H1 (cell line): ENCODE measurements at regions not wholly inside any gene's neighbourhood (a gene's known extent, or its start where the extent isn't known, plus 50 kb on each side); places are given as distances from the start of the nearest gene placed in this dataset.

Source experiments
- CTCF ChIA-PET: fragments of 300-600 bp; sonication (Branson Sonifier 250); formaldehyde crosslinking; loops from one replicate; lab custom pipeline; 2021; ENCODE audit not compliant: partially characterized antibody; lab: Charles Lee
- POLR2A ChIA-PET: fragments of 300-600 bp; sonication (Branson Sonifier 250); formaldehyde crosslinking; loops from one replicate; lab custom pipeline; 2021; ENCODE audit warnings: inconsistent platforms; ENCODE audit not compliant: partially characterized antibody; lab: Charles Lee
- DNase-seq, 2 experiments: peaks; one replicate each; pipeline versions ENCODE4 v3.0.0 to v3.0.0-alpha.2; 2010 to 2022; ENCODE audit warnings: low spot score in 2 of 2, low read depth in 1 of 2, mixed read lengths in 1 of 2
- FAIRE-seq: peaks from 2 replicates; lab custom pipeline; 2011; peaks lifted over from hg19 to GRCh38; lab: Jason Lieb, UNC
- H2AFZ ChIP-seq: 2 replicates; pipeline ENCODE4 v1.8.1; 2012; ENCODE audit warnings: low read length, inconsistent platforms
- H2AK5ac ChIP-seq: 2 replicates; pipeline ENCODE4 v1.6.1; 2013; ENCODE audit warnings: low read depth, low read length
- H2BK120ac ChIP-seq: replicated peaks from 2 replicates; pipeline ENCODE3; 2013; ENCODE audit warnings: low read depth, low read length, inconsistent platforms
- H2BK12ac ChIP-seq: 2 replicates; pipeline ENCODE4 v1.6.1; 2013; ENCODE audit warnings: low read depth, low read length
- H2BK15ac ChIP-seq: 2 replicates; pipeline ENCODE4 v1.6.1; 2013; ENCODE audit warnings: low read length
- H2BK20ac ChIP-seq: 2 replicates; pipeline ENCODE4 v1.6.1; 2013; ENCODE audit warnings: low read length
- H2BK5ac ChIP-seq: 2 replicates; pipeline ENCODE4 v1.6.1; 2013; ENCODE audit warnings: low read depth, low read length
- H3K14ac ChIP-seq: 2 replicates; pipeline ENCODE4 v1.6.1; 2013; ENCODE audit warnings: inconsistent platforms; ENCODE audit not compliant: insufficient read length
- H3K18ac ChIP-seq: 2 replicates; pipeline ENCODE4 v1.6.1; 2013; ENCODE audit warnings: low read length; ENCODE audit errors: extremely low read depth
- H3K23ac ChIP-seq: 2 replicates; pipeline ENCODE4 v1.6.1; 2013; ENCODE audit warnings: inconsistent platforms; ENCODE audit not compliant: insufficient read length
- H3K23me2 ChIP-seq: 2 replicates; pipeline ENCODE4 v1.6.1; 2013; ENCODE audit warnings: low read depth, low read length
- H3K27ac ChIP-seq: 2 replicates; pipeline ENCODE4 v1.6.1; 2011; ENCODE audit warnings: low read depth, low read length, inconsistent platforms
- H3K27me3 ChIP-seq, 4 experiments: replicated peaks in 1 of 4; 1 replicate in 1 of 4; 2 replicates in 3 of 4; pipeline versions ENCODE4 v1.6.1 to v1.8.1; 2011 to 2013; ENCODE audit warnings: low read length in 3 of 4, mild to moderate bottlenecking in 3 of 4, inconsistent platforms in 2 of 4, mixed read lengths in 2 of 4, moderate library complexity in 1 of 4; ENCODE audit not compliant: control insufficient read depth in 3 of 4, insufficient read depth in 3 of 4; ENCODE audit errors: extremely low read depth in 1 of 4
- H3K36me3 ChIP-seq, 4 experiments: 2 replicates each; pipeline versions ENCODE4 v1.6.1 to v1.8.1; 2011 to 2013; ENCODE audit warnings: mild to moderate bottlenecking in 4 of 4, low read length in 3 of 4, moderate library complexity in 2 of 4, control low read depth in 1 of 4, inconsistent platforms in 1 of 4; ENCODE audit not compliant: insufficient read depth in 4 of 4, control insufficient read depth in 2 of 4
- H3K4ac ChIP-seq: replicated peaks from 2 replicates; pipeline ENCODE3; 2013; ENCODE audit warnings: low read length, low read depth, mixed read lengths, inconsistent platforms; ENCODE audit not compliant: insufficient read length
- H3K4me1 ChIP-seq, 4 experiments: replicated peaks in 1 of 4; 1 replicate in 1 of 4; 2 replicates in 3 of 4; pipeline versions ENCODE4 v1.6.1 to v1.8.1; 2011 to 2013; ENCODE audit warnings: low read length in 3 of 4, inconsistent platforms in 2 of 4, mixed read lengths in 1 of 4; ENCODE audit not compliant: insufficient read depth in 4 of 4, control insufficient read depth in 3 of 4
- H3K4me2 ChIP-seq, 2 experiments: 2 replicates each; pipeline versions ENCODE4 v1.6.1 to v1.8.1; 2011 to 2013; ENCODE audit warnings: low read depth in 2 of 2, low read length in 2 of 2, control low read depth in 1 of 2, inconsistent platforms in 1 of 2, mild to moderate bottlenecking in 1 of 2; ENCODE audit not compliant: insufficient read depth in 1 of 2
- H3K4me3 ChIP-seq, 4 experiments: fragments of 200-600, 300-600 bp in 1 of 4; sonication (generic), shearing (Covaris generic), sonication (Bioruptor Twin) in 1 of 4; 2 replicates each; pipeline versions ENCODE4 v1.5.1 to v1.8.1; 2011 to 2016; ENCODE audit warnings: low read length in 4 of 4, low read depth in 3 of 4, control low read depth in 2 of 4, inconsistent platforms in 2 of 4, mild to moderate bottlenecking in 2 of 4, mixed read lengths in 1 of 4, moderate library complexity in 1 of 4; ENCODE audit not compliant: insufficient read depth in 2 of 4; ENCODE audit errors: extremely low read depth in 1 of 4
- H3K56ac ChIP-seq: replicated peaks from 2 replicates; pipeline ENCODE3; 2013; ENCODE audit warnings: low read depth, mild to moderate bottlenecking, mixed read lengths, low read length, inconsistent platforms; ENCODE audit not compliant: insufficient read length
- H3K79me1 ChIP-seq: 2 replicates; pipeline ENCODE4 v1.6.1; 2013; ENCODE audit warnings: low read depth, low read length, control low read depth
- H3K79me2 ChIP-seq, 2 experiments: 2 replicates each; pipeline versions ENCODE4 v1.6.1 to v1.8.1; 2012 to 2013; ENCODE audit warnings: low read length in 2 of 2, mild to moderate bottlenecking in 2 of 2, inconsistent platforms in 1 of 2; ENCODE audit not compliant: insufficient read depth in 2 of 2, control insufficient read depth in 1 of 2
- H3K9ac ChIP-seq, 4 experiments: replicated peaks in 1 of 4; 1 replicate in 1 of 4; 2 replicates in 3 of 4; pipeline versions ENCODE4 v1.6.1 to v1.8.1; 2011 to 2013; ENCODE audit warnings: low read depth in 3 of 4, low read length in 3 of 4, control low read depth in 2 of 4, mild to moderate bottlenecking in 2 of 4, moderate library complexity in 2 of 4, inconsistent platforms in 1 of 4; ENCODE audit errors: extremely low read depth in 1 of 4
- H3K9me3 ChIP-seq, 2 experiments: 2 replicates each; pipeline versions ENCODE4 v1.6.1 to v1.8.1; 2012 to 2013; ENCODE audit warnings: mild to moderate bottlenecking in 2 of 2, moderate library complexity in 2 of 2, control low read depth in 1 of 2, inconsistent platforms in 1 of 2, low read depth in 1 of 2, low read length in 1 of 2, mixed read lengths in 1 of 2; ENCODE audit not compliant: insufficient read depth in 2 of 2
- H4K20me1 ChIP-seq, 2 experiments: replicated peaks in 1 of 2; 2 replicates each; pipeline versions ENCODE3 to v1.8.1; 2011 to 2013; ENCODE audit warnings: inconsistent platforms in 2 of 2, low read length in 2 of 2, mild to moderate bottlenecking in 1 of 2; ENCODE audit not compliant: insufficient read depth in 2 of 2, control insufficient read depth in 1 of 2
- H4K5ac ChIP-seq: 2 replicates; pipeline ENCODE4 v1.6.1; 2013; ENCODE audit warnings: low read length, low read depth, mixed read lengths, inconsistent platforms; ENCODE audit not compliant: insufficient read length
- H4K8ac ChIP-seq: 2 replicates; pipeline ENCODE4 v1.8.0; 2013; ENCODE audit warnings: mild to moderate bottlenecking, moderate library complexity, low read length, inconsistent platforms; ENCODE audit not compliant: insufficient read depth; ENCODE audit errors: extremely low read depth
- H4K91ac ChIP-seq: replicated peaks from 2 replicates; pipeline ENCODE3; 2013; ENCODE audit warnings: low read length, mixed read lengths, inconsistent platforms; ENCODE audit not compliant: insufficient read length
- CBX5 ChIP-seq: fragments of 300-800, 300-1000 bp; sonication (generic); IDR thresholded peaks from 2 replicates; pipeline ENCODE4 v1.7.1; 2016; ENCODE audit warnings: antibody characterized with exemption, low read length, low read depth
- CHD2 ChIP-seq: IDR thresholded peaks from 2 replicates; pipeline ENCODE4 v1.6.1; 2012; ENCODE audit warnings: low read length, improper control_type of control experiment
- CREB1 ChIP-seq: IDR thresholded peaks from 2 replicates; pipeline ENCODE4 v1.6.1; 2012; ENCODE audit warnings: inconsistent platforms
- EP300 ChIP-seq, 2 experiments: IDR thresholded peaks; 1 replicate in 1 of 2; 2 replicates in 1 of 2; pipeline ENCODE4 v1.6.1; 2011 to 2012; ENCODE audit warnings: low read depth in 2 of 2, low read length in 2 of 2, mild to moderate bottlenecking in 2 of 2, borderline replicate concordance in 1 of 2, inconsistent platforms in 1 of 2, moderate library complexity in 1 of 2
- GABPA ChIP-seq: IDR thresholded peaks from 2 replicates; pipeline ENCODE4 v1.6.1; 2011; ENCODE audit warnings: mild to moderate bottlenecking, low read length, moderate library complexity, borderline replicate concordance; ENCODE audit not compliant: insufficient read depth
- NRF1 ChIP-seq: IDR thresholded peaks from 2 replicates; pipeline ENCODE4 v1.6.1; 2011; ENCODE audit warnings: mild to moderate bottlenecking, low read depth, low read length, improper control_type of control experiment
- PHF8 ChIP-seq: fragments of 200-600 bp; sonication (generic); conservative IDR thresholded peaks from 2 replicates; pipeline ENCODE4 v1.7.1; 2012; ENCODE audit warnings: low read depth, mild to moderate bottlenecking, inconsistent platforms, low read length, moderate library complexity
- RFX5 ChIP-seq: IDR thresholded peaks from 2 replicates; pipeline ENCODE4 v1.6.1; 2011; ENCODE audit warnings: low read depth, low read length, improper control_type of control experiment, borderline replicate concordance
- RXRA ChIP-seq: IDR thresholded peaks from 2 replicates; pipeline ENCODE4 v1.6.1; 2011; ENCODE audit warnings: low read depth, mild to moderate bottlenecking, low read length, moderate library complexity; ENCODE audit not compliant: insufficient read depth
- SP2 ChIP-seq: IDR thresholded peaks from 2 replicates; pipeline ENCODE4 v1.6.1; 2012; ENCODE audit warnings: mild to moderate bottlenecking, low read length, inconsistent platforms
- TBP ChIP-seq: IDR thresholded peaks from 2 replicates; pipeline ENCODE4 v1.6.1; 2011; ENCODE audit warnings: low read depth, low read length, improper control_type of control experiment
- WGBS, 2 experiments: shearing (Covaris generic) in 1 of 2; methylation state at CpG; one replicate each; pipeline versions ENCODE4 v1.1.6 to v1.1.7; 2013 to 2015; ENCODE audit warnings: low lambda C conversion rate in 2 of 2, mixed read lengths in 2 of 2, inconsistent platforms in 1 of 2, low coverage in 1 of 2, missing lambda C conversion rate in 1 of 2; ENCODE audit not compliant: insufficient replicate concordance in 2 of 2, insufficient coverage in 1 of 2, insufficient read length in 1 of 2; ENCODE audit errors: extremely low coverage in 1 of 2, missing lambda C conversion rate in 1 of 2; 5-methylcytosine and 5-hydroxymethylcytosine counted together
- TF ChIP-seq, protein P1 (sequence below): IDR thresholded peaks from 2 replicates; pipeline ENCODE4 v1.6.1; 2012; ENCODE audit warnings: low read length, inconsistent platforms

DNA sequence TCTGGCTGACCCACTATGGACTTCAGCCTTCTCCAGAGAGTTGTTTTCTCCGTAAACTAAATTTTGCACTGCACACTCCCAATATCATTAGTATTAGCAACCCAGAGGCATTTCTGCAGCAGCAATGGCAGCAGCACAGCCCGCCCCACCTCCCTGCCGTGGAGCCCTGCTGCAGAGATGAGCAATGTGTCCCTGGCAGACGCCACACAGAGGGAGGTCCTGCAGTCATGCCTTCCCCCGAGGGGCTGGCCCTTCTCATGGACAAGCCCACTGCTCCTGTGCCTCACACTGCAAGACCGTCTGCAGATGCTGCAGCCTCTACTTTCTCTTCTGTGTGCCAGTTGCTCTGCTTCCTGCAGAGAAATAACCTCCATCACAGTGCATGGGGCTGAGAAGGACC lies 393.4 kb upstream of the MKI67 start:
- Histone ChIP-seq H3K79me1 (no peaks in the 10 kb centered on the region), H2BK5ac (no peak overlapping the region), H3K4me2 (no peak overlapping the region)
- TF ChIP-seq SP2 = no peak
- no peak for TF ChIP-seq RXRA
- no peak for TF ChIP-seq TBP
- no peak for TF ChIP-seq EP300 (IDR thresholded peaks at IDR 0.05; ENCODE audit: borderline replicate concordance in 1 of 2, low read depth in 2 of 2, low read length in 2 of 2)
- no peak for TF ChIP-seq CBX5
- no peak for TF ChIP-seq CREB1
- TF ChIP-seq NRF1 = no peak
- no peak for TF ChIP-seq CHD2
- no peak for TF ChIP-seq RFX5
- no peak for TF ChIP-seq GABPA
- TF ChIP-seq PHF8 = no peak
- TF ChIP-seq, protein P1, sequence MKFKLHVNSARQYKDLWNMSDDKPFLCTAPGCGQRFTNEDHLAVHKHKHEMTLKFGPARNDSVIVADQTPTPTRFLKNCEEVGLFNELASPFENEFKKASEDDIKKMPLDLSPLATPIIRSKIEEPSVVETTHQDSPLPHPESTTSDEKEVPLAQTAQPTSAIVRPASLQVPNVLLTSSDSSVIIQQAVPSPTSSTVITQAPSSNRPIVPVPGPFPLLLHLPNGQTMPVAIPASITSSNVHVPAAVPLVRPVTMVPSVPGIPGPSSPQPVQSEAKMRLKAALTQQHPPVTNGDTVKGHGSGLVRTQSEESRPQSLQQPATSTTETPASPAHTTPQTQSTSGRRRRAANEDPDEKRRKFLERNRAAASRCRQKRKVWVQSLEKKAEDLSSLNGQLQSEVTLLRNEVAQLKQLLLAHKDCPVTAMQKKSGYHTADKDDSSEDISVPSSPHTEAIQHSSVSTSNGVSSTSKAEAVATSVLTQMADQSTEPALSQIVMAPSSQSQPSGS = no peak

More for the DNA sequence above, 393.4 kb upstream of the MKI67 start:
- Histone ChIP-seq H3K18ac (no peak overlapping the region; the same call in 1 of the 2 replicates), H2BK20ac (no peak overlapping the region), H3K14ac (no peak overlapping the region), H2BK12ac (no peak overlapping the region), H2AK5ac (no peak overlapping the region), H3K4me1 (peaks cover 0 to 2% (median 0%) of the 10 kb centered on the region in 4 experiments; a peak in 1 of 7 replicates), H4K91ac (no peak overlapping the region), H3K27me3 (no peaks in the 10 kb centered on the region; a peak in 1 of 7 replicates), H3K4ac (no peak overlapping the region), H3K79me2 (no peaks in the 10 kb centered on the region), H4K20me1 (no peaks in the 10 kb centered on the region), H3K4me3 (no peak overlapping the region), H3K23ac (no peak overlapping the region), H3K27ac (no peak overlapping the region), H3K9ac (no peak overlapping the region), H4K8ac (no peak overlapping the region; the same call in 1 of the 2 replicates), H3K56ac (no peak overlapping the region), H3K23me2 (0 out of 2 replicates have a peak, but pooled peaks cover 2% of the 10 kb centered on the region), H2BK15ac (no peak overlapping the region), H3K36me3 (no peaks in the 10 kb centered on the region), H2AFZ (no peak overlapping the region), H3K9me3 (no peaks in the 10 kb centered on the region; a peak in 2 of 4 replicates), H4K5ac (no peak overlapping the region), H2BK120ac (no peak overlapping the region)
- no peak for FAIRE-seq
- ChIA-PET POLR2A (no interaction called here), CTCF (interaction anchor here (0.7 to 2.2 kb wide), 3 partner anchors 9 to 47 kb away, joined by 3 to 6 read pairs (median 3); no protein-coding TSS in a partner anchor)
- WGBS, 2 experiments = 92% methylated on average over 6 of the region's 6 CpGs; no CpG with 5 or more reads in 1 of the 2 experiments
- no peak for DNase-seq
